ENCODE measurements at regions not wholly inside any gene's neighbourhood (a gene's known extent, or its start where the extent isn't known, plus 50 kb on each side); places are given as distances from the start of the nearest gene placed in this dataset.

- no peak for TF ChIP-seq TARDBP (IDR thresholded peaks at IDR 0.05)
- TF ChIP-seq FOXA1 (IDR thresholded peaks at IDR 0.05): no peak
- TF ChIP-seq HDGF (IDR thresholded peaks at IDR 0.05; ENCODE audit: borderline replicate concordance): no peak
- TF ChIP-seq, protein P1, sequence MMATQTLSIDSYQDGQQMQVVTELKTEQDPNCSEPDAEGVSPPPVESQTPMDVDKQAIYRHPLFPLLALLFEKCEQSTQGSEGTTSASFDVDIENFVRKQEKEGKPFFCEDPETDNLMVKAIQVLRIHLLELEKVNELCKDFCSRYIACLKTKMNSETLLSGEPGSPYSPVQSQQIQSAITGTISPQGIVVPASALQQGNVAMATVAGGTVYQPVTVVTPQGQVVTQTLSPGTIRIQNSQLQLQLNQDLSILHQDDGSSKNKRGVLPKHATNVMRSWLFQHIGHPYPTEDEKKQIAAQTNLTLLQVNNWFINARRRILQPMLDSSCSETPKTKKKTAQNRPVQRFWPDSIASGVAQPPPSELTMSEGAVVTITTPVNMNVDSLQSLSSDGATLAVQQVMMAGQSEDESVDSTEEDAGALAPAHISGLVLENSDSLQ (IDR thresholded peaks at IDR 0.05): no peak
- TF ChIP-seq ELF4 (IDR thresholded peaks at IDR 0.05): no peak
- TF ChIP-seq SP1 (IDR thresholded peaks at IDR 0.05): no peak
- no peak for TF ChIP-seq FOXK2 (IDR thresholded peaks at IDR 0.05)
- no peak for TF ChIP-seq L3MBTL2 (conservative IDR thresholded peaks at IDR 0.05)
- TF ChIP-seq CTBP1 (IDR thresholded peaks at IDR 0.05; ENCODE audit: borderline replicate concordance): no peak
- TF ChIP-seq LEF1 (IDR thresholded peaks at IDR 0.05; ENCODE audit: borderline replicate concordance): no peak
- TF ChIP-seq FOXM1 (IDR thresholded peaks at IDR 0.05; ENCODE audit: borderline replicate concordance): no peak
- ChIA-PET POLR2A (no interaction called here), CTCF (no interaction called here)
- no peak for DNase-seq (ENCODE audit: extremely low spot score)
Measured at GRCh38 chr3:148023994-148024393, 614.8 kb downstream of the ZIC1 start.

DNA sequence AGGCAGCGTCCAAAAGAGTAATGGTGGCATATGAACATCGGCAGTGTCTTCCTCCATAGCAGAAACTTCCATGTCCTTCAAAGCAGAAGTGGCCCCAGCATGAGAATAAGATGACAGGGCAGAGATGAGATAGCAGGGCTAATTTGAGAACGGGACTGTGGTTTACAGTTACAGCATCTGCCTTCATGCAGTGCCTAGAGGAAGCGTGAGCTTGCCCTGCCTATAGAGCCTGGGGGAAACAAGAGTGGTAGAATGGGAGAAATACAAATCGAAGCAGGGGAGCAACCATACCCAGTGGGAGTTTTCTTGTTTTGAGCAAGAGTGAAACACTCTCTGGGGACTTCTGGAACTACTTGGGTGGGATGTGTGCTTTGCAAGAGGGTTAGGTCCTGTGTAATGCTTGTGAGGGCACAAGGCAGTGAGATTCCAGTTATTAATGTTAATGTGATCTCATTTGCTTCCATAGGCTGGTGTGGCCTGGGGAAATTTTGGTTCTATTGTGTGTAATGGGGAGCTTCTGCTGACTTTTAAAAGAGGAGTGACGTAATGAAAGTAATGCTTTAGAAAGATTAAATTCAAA is 616.9 kb downstream of the ZIC1 start:
- ChIA-PET POLR2A (no interaction called here), CTCF (no interaction called here)
- no peak for DNase-seq (ENCODE audit: extremely low spot score)
- TF ChIP-seq CTBP1 (IDR thresholded peaks at IDR 0.05; ENCODE audit: borderline replicate concordance): no peak
- no peak for TF ChIP-seq SP1 (IDR thresholded peaks at IDR 0.05)
- no peak for TF ChIP-seq ARNT (IDR thresholded peaks at IDR 0.05)
- no peak for TF ChIP-seq TARDBP (IDR thresholded peaks at IDR 0.05)
- no peak for TF ChIP-seq HDGF (IDR thresholded peaks at IDR 0.05; ENCODE audit: borderline replicate concordance)
- no peak for TF ChIP-seq SUZ12 (IDR thresholded peaks at IDR 0.05)

DNA sequence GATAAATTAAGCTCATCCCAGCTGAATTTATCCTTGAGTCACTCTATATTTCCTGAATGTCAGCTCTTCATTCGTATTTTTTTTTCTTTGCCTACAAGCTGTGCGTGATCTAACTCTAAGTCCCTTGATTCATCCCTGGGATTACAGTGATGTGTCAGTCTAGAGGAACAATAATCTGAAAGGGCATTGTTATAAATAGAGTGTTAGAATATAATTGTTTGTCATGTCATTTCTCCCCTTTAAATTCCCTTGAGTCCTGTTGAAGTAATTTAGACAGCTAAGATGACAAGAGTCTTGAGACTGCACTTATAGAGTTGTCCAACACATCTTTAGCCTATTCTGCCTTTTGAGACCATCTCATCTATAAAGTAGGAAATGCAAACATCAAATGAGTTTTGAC is 621.8 kb downstream of the ZIC1 start:
- ChIA-PET POLR2A (no interaction called here), CTCF (no interaction called here)
- no peak for TF ChIP-seq L3MBTL2 (conservative IDR thresholded peaks at IDR 0.05)
- no peak for DNase-seq (ENCODE audit: extremely low spot score)

- POLR2A ChIA-PET: no interaction called here
- CTCF ChIA-PET: no interaction called here
Measured at GRCh38 chr3:148034353-148034752, 625.2 kb downstream of the ZIC1 start.

GRCh38 chr3:148036331-148036876 is 627.2 kb downstream of the ZIC1 start:
- CTCF ChIA-PET: no interaction called here
- POLR2A ChIA-PET: no interaction called here
- no peak for TF ChIP-seq BHLHE40 (IDR thresholded peaks at IDR 0.05; ENCODE audit: borderline replicate concordance)
- TF ChIP-seq ZNF384 (IDR thresholded peaks at IDR 0.05): no peak
- TF ChIP-seq NFRKB (IDR thresholded peaks at IDR 0.05): no peak
- TF ChIP-seq LEF1 (IDR thresholded peaks at IDR 0.05; ENCODE audit: borderline replicate concordance): no peak
- no peak for TF ChIP-seq TARDBP (IDR thresholded peaks at IDR 0.05)
- TF ChIP-seq FOXK2 (IDR thresholded peaks at IDR 0.05): no peak
- no peak for TF ChIP-seq CTBP1 (IDR thresholded peaks at IDR 0.05; ENCODE audit: borderline replicate concordance)
- no peak for TF ChIP-seq FOXA1 (IDR thresholded peaks at IDR 0.05)
- no peak for TF ChIP-seq SUZ12 (IDR thresholded peaks at IDR 0.05)
- TF ChIP-seq ELF4 (IDR thresholded peaks at IDR 0.05): no peak
- TF ChIP-seq, protein P1 (IDR thresholded peaks at IDR 0.05): no peak
- no peak for TF ChIP-seq FOXM1 (IDR thresholded peaks at IDR 0.05; ENCODE audit: borderline replicate concordance)
- no peak for TF ChIP-seq HDGF (IDR thresholded peaks at IDR 0.05; ENCODE audit: borderline replicate concordance)
- TF ChIP-seq L3MBTL2 (conservative IDR thresholded peaks at IDR 0.05): no peak
- TF ChIP-seq ARNT (IDR thresholded peaks at IDR 0.05): no peak
- TF ChIP-seq SP1 (IDR thresholded peaks at IDR 0.05): no peak
- DNase-seq (ENCODE audit: extremely low spot score): no peak

More at GRCh38 chr3:148034353-148034752, 625.2 kb downstream of the ZIC1 start:
- TF ChIP-seq FOXA1 (IDR thresholded peaks at IDR 0.05) (no peak), HDGF (IDR thresholded peaks at IDR 0.05; ENCODE audit: borderline replicate concordance) (no peak), FOXK2 (IDR thresholded peaks at IDR 0.05) (no peak), NFRKB (IDR thresholded peaks at IDR 0.05) (no peak), ZNF384 (IDR thresholded peaks at IDR 0.05) (no peak), ARNT (IDR thresholded peaks at IDR 0.05) (no peak), SP1 (IDR thresholded peaks at IDR 0.05) (no peak), ELF4 (IDR thresholded peaks at IDR 0.05) (no peak), BHLHE40 (IDR thresholded peaks at IDR 0.05; ENCODE audit: borderline replicate concordance) (no peak), L3MBTL2 (conservative IDR thresholded peaks at IDR 0.05) (no peak)
- TF ChIP-seq, protein P1 (IDR thresholded peaks at IDR 0.05): no peak
- DNase-seq (ENCODE audit: extremely low spot score): no peak

- CTCF ChIA-PET: no interaction called here
- POLR2A ChIA-PET: no interaction called here
- no peak for TF ChIP-seq BHLHE40 (IDR thresholded peaks at IDR 0.05; ENCODE audit: borderline replicate concordance)
- no peak for TF ChIP-seq LEF1 (IDR thresholded peaks at IDR 0.05; ENCODE audit: borderline replicate concordance)
- TF ChIP-seq FOXA1 (IDR thresholded peaks at IDR 0.05): no peak
- no peak for TF ChIP-seq SP1 (IDR thresholded peaks at IDR 0.05)
- no peak for TF ChIP-seq TARDBP (IDR thresholded peaks at IDR 0.05)
- TF ChIP-seq, protein P1 (IDR thresholded peaks at IDR 0.05): no peak
- no peak for DNase-seq (ENCODE audit: extremely low spot score)
Measured at GRCh38 chr3:148042663-148043445, 633.7 kb downstream of the ZIC1 start.

Measured in HEK293T (cell line).